Thyroid gland (tissue), 4 donors: ENCODE measurements at regions not wholly inside any gene's neighbourhood (a gene's known extent, or its start where the extent isn't known, plus 50 kb on each side); places are given as distances from the start of the nearest gene placed in this dataset.

Source experiments
- CTCF ChIP-seq, 6 experiments: fragments of 200-600 bp in 3 of 6; fragments of 450-650 bp in 3 of 6; sonication (generic) in 3 of 6; IDR thresholded peaks; one replicate each; pipeline ENCODE4 v1.5.1; 2016 to 2019; ENCODE audit warnings: antibody characterized with exemption in 6 of 6, mild to moderate bottlenecking in 2 of 6, inconsistent platforms in 1 of 6, moderate library complexity in 1 of 6
- POLR2A ChIP-seq, 2 donors: fragments of 450-650 bp; IDR thresholded peaks; one replicate each; pipeline ENCODE4 v1.6.1; 2017; ENCODE audit warnings: antibody characterized with exemption in 2 of 2, mild to moderate bottlenecking in 2 of 2, moderate library complexity in 1 of 2

GRCh38 chr17:70787721-70788300, 618.5 kb downstream of the KCNJ2 start:
- TF ChIP-seq CTCF (IDR thresholded peaks at IDR 0.05) (no peak), POLR2A (IDR thresholded peaks at IDR 0.05) (no peak)
